SKM-1 (cell line): ENCODE measurements at regions not wholly inside any gene's neighbourhood (a gene's known extent, or its start where the extent isn't known, plus 50 kb on each side); places are given as distances from the start of the nearest gene placed in this dataset.
"Not testable (repeated sequence)": the region's sequence is repeated elsewhere in the genome, so short reads cannot be mapped to it uniquely, and the experiment has no call there.

Source experiments
- DNase-seq: peaks from one replicate; lab custom pipeline; 2025; ENCODE audit not compliant: unreplicated experiment; lab: John Stamatoyannopoulos, UW

- DNase-seq = no peak
Measured at GRCh38 chr2:183456177-183456576, 331.9 kb downstream of the NUP35 start.

DNA sequence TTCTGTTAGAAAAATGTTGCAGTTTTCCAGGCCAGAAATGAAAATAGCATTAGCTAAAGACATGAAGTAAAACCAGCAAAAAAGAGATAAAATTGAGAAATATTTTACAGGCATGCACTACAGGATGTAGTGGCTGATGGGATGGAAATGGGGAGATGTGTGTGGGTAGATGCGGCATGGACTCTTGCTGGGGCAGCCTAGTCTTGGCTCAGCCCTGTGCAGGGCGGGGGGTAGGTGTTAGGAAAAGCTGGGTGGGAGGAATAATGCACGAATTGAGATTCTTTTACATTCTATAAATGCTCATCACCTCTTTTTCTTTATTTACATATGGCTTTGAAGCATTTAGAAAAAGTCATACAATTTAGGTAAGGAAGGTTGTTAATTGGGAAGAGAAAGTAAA is 334.2 kb downstream of the NUP35 start:
- no peak for DNase-seq

GRCh38 chr2:183459466-183459865 is 335.2 kb downstream of the NUP35 start:
- DNase-seq = no peak

DNA sequence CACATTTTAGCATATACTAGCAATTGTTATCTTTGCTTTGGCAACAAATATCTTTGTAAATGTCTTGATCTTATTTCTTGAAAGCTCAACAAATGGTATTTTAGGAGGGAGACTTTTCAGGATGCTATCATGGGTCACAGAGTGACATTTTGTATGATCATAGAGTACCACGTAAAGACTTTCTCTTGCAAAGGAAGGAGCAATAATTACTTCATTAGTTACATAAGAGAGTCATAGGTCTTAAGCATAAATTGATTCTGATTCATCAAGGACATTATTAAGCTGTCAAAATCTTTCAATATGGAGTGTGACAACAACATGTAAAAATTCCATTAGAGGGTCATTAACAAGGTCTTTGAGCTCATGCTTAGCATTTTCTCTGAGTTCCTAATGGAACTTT is 339.6 kb downstream of the NUP35 start:
- no peak for DNase-seq

- no peak for DNase-seq
Measured at GRCh38 chr2:183465048-183465447, 340.8 kb downstream of the NUP35 start.

- DNase-seq = no peak
Measured at GRCh38 chr2:183474912-183475695, 350.9 kb downstream of the NUP35 start.

DNA sequence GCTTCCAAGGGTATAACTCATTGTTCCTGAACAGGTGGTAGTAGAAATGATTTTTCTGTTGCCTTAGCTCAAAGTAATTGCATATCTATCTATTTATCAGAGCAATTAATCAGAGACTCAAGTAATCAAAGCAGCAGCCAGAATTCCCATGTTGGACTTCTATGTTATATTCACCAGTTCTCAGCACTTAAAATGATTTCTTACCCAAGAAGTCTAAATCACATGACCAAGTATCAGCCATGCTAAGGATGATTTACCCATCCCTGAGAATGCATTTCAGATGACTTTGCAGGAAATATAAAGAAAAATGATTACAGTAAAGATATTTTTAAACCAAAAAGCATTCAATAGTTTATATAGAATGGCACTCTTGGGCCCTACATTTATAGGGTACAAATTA is 352.2 kb downstream of the NUP35 start:
- no peak for DNase-seq

DNA sequence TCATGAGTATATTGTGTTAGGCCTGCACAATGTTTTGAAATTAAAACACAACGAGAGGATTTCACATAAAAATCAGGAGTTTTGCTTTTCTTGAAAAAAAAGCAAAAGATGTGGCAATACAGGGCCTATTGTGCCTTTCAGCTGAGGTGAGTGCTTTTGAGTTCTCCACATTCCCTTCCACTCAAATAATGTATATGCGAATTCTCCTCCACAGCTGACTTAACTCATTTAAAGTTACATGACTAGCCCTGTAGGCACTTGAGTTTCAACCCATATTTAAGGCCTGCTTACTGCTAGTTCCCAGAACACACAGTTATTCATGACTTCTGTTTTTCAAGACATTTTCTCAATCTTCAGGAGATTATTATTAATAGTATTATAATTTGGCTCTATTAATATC is 353.1 kb downstream of the NUP35 start:
- DNase-seq = no peak

DNA sequence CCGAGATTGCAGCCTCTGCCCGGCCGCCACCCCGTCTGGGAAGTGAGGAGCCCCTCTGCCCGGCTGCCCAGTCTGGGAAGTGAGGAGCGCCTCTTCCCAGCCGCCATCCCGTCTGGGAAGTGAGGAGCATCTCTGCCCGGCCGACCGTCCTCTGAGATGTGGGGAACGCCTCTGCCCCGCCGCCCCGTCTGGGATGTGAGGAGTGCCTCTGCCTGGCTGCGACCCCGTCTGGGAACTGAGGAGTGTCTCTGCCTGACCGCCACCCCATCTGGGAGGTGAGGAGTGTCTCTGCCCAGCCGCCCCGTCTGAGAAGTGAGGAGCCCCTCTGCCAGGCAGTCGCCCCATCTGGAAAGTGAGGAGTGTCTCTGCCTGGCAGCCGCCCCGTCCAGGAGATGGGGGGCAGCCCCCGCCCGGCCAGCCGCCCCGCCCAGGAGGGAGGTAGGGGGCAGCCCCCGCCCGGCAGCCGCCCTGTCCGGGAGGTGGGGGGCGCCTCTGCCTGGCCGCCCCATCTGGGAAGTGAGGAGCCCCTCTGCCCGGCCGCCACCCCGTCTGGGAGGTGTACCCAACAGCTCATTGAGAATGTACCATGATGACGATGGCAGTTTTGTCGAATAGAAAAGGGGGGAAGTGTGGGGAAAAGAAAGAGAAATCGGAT is 354.8 kb downstream of the NUP35 start:
- DNase-seq = not testable (repeated sequence)

DNA sequence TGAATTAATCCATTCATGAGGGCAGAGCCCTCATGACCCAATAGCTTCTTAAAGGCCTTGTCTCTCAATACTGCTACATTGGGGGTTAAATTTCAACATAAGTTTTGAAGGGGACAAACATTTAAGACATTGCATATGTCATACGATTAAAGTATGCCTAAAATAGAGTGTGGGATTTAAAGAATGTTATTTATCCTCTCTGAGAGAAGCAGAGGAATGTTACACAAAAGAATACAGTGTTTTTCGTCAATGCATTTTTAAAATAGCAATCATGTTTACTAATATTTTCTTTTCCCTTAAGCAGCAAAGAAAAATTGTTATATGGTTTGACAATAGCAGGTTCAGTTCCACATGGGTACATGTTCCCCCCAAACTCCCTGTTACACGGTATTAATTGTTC is 363.1 kb downstream of the NUP35 start:
- DNase-seq = no peak

DNA sequence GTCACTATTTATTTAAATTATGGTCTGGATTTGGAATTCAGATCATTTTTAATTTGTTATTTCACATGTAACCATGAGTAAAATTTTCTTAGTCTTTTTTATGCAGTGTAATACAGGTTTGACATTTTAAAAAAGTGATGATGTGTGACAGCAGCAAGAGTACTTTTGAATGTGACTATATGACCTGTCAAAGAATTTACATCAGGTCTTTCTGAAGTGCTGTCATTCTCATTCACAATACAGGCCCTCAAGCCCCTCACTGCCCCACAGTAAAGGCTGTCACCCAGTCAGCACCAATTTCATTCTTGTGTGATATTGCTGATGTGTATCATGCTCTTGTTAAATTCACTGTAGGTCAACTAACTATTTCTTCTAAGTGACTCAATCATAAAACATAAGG is 364.2 kb downstream of the NUP35 start:
- no peak for DNase-seq

- no peak for DNase-seq
Measured at GRCh38 chr2:183490489-183490888, 366.2 kb downstream of the NUP35 start.

DNA sequence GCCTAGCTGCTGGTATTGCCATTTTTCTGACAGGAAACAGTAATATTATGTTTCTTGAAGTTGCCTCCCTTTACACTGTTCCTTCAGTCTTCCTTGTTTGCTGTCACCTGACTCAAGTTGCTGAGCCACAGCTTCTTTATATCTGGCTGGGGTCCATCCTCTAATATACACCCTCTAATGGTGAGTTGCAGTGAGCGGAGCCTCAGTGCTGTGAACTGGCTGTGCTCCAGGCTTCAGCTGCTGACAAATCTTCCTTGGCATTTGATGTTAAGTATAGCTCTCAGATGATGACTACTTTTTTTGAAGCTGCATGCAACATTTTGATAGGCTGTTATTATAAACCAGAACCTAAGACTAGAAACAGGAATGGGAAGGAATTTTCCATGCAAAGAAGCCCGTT is 366.7 kb downstream of the NUP35 start:
- DNase-seq = no peak

GRCh38 chr2:183493040-183493439 is 368.8 kb downstream of the NUP35 start:
- no peak for DNase-seq

DNA sequence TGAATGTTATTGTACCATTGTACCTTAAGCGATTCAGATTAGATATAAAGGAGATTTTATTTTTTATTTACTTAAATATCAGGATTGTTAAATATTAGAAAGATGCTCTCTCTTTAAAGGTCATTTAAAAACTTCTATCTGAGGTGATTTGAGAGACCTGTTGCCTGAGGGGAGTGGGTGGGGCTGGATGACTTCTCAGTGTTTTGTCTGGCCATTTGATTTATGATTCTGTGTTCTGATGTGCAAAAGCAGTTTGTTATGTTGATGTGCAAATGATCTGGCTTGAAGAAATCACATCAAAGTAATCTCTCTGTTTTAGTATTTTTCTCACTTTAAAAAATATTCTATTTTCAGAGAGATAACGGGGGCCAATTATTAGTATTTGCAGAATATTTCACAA is 370.8 kb downstream of the NUP35 start:
- no peak for DNase-seq

GRCh38 chr2:183495589-183496267 is 371.5 kb downstream of the NUP35 start:
- no peak for DNase-seq

DNA sequence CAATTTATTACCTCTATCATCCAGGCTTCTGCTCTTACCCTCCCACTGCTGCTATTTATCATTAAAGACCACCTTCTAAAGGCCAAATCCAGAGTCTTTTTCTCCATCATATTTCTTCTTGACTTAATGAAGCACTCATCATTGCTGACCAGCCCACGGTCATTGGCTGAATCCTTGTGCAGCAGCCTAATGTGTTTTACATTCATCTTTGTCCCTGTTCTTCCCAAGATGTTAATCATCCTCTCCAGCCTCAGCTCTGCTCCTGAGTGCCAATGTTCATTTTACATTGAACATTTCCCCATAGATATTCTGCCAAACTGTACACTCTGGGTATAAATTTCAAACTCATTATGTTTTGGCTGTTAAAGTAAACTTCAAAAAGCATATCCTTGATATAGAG is 373.6 kb downstream of the NUP35 start:
- DNase-seq = no peak

DNA sequence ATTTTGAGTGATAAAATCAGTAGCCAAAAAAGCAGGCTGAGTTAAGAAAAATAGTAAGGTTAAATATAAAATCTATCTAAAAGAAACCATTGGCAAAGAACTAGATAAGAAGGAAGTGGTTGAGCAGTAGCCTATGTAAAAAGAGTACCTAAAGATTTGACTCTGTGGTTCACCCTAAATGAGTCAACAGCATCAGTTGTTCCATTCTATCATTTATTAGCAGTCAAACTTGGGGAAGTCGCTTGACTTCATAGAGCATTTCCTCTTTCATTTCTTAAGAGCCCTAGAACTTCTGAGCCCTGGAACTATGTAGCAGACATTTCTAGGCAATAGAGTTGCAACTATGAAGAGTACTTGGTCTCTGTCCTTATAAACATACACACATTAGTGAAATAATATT is 381.7 kb downstream of the NUP35 start:
- no peak for DNase-seq

- no peak for DNase-seq
Measured at GRCh38 chr2:183511154-183511553, 386.9 kb downstream of the NUP35 start.

DNA sequence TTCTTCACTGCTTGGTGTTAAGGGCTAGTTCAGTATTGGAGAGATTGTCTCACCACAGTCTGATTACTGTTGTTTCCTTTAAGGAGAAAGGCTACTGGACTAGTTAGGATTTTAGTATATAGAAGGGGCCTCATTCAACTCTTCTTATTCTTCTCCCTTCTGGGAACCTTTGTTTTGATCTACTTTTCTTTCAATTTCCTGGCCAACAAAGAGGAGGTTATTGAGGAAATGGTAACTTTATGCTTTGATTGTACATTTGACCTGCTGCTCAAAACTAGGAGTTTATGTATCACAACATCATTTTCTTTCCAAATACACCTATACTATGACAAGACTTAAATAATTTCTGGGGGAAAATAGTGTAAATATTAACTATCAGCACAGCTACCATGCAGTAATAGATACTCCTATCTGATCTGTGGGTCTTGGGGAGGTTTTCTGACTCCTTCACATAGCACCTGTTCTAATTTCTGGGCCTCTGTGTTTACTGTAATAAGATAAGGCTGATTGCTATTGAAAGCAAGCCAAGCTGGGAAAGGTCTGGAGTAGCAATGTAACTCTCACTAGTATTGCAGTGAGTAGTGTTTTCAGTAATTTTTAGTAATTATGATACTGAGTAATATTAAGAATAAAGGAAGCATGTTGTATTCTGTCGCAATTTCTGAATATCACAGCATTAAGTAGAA is 395.3 kb downstream of the NUP35 start:
- DNase-seq = no peak

DNA sequence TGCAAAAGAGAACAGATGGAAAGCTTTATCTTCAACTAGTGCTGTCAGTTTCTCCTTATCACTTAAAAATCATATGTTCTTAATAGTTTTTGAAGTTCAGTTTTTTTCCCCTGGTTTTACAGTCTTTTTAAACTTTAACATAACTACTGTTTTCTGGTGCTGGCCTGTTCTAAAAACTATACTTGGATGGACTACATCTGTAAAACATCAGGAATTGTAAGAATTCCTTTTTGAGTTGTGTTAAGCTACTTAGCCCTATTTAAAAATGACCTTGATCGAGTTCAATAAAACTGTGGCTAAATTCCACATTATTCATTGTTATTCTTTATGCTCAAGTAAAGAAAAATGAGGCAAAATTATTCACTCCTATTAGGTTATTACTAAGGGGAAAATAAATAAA is 397.7 kb downstream of the NUP35 start:
- no peak for DNase-seq
